ENCODE measurements at regions not wholly inside any gene's neighbourhood (a gene's known extent, or its start where the extent isn't known, plus 50 kb on each side); places are given as distances from the start of the nearest gene placed in this dataset.

- H3K4me1 ChIP-seq (ENCODE audit: control insufficient read depth, insufficient read depth, low read length): no peaks in the 10 kb centered on the region
- H3K4me3 ChIP-seq (ENCODE audit: low read length): no peak overlapping the region
- no peaks in the 10 kb centered on the region for H3K9me3 ChIP-seq (replicated peaks; ENCODE audit: low read length)
- H3K36me3 ChIP-seq (ENCODE audit: insufficient read depth, low read length): no peaks in the 10 kb centered on the region
- H3K4me2 ChIP-seq (ENCODE audit: low read length): no peak overlapping the region
- H3K27me3 ChIP-seq (ENCODE audit: control insufficient read depth, insufficient read depth, low read length): peaks cover 51% of the 10 kb centered on the region
- no peak overlapping the region for H3K9ac ChIP-seq (ENCODE audit: low read depth, low read length)
Measured at GRCh38 chr13:59504407-59504806, 659.3 kb downstream of the DIAPH3 start.

GRCh38 chr13:59510386-59510785, 653.3 kb downstream of the DIAPH3 start:
- no peaks in the 10 kb centered on the region for H3K9me3 ChIP-seq (replicated peaks; ENCODE audit: low read length)
- H3K9ac ChIP-seq (ENCODE audit: low read depth, low read length): no peak overlapping the region
- H3K36me3 ChIP-seq (ENCODE audit: insufficient read depth, low read length): no peaks in the 10 kb centered on the region
- H3K27me3 ChIP-seq (ENCODE audit: control insufficient read depth, insufficient read depth, low read length): peaks cover 30% of the 10 kb centered on the region
- H3K4me1 ChIP-seq (ENCODE audit: control insufficient read depth, insufficient read depth, low read length): no peaks in the 10 kb centered on the region
- no peak overlapping the region for H3K4me2 ChIP-seq (ENCODE audit: low read length)
- H3K4me3 ChIP-seq (ENCODE audit: low read length): no peak overlapping the region

GRCh38 chr13:59513686-59514085, 650.0 kb downstream of the DIAPH3 start:
- Histone ChIP-seq H3K4me1 (ENCODE audit: control insufficient read depth, insufficient read depth, low read length) (no peaks in the 10 kb centered on the region), H3K4me3 (ENCODE audit: low read length) (no peak overlapping the region), H3K9me3 (replicated peaks; ENCODE audit: low read length) (no peaks in the 10 kb centered on the region), H3K4me2 (ENCODE audit: low read length) (no peak overlapping the region), H3K36me3 (ENCODE audit: insufficient read depth, low read length) (no peaks in the 10 kb centered on the region), H3K9ac (ENCODE audit: low read depth, low read length) (no peak overlapping the region), H3K27me3 (ENCODE audit: control insufficient read depth, insufficient read depth, low read length) (peaks cover 15% of the 10 kb centered on the region)

- Histone ChIP-seq H3K9me3 (replicated peaks; ENCODE audit: low read length) (no peaks in the 10 kb centered on the region), H3K9ac (ENCODE audit: low read depth, low read length) (no peak overlapping the region), H3K27me3 (ENCODE audit: control insufficient read depth, insufficient read depth, low read length) (peaks cover 21% of the 10 kb centered on the region), H3K36me3 (ENCODE audit: insufficient read depth, low read length) (no peaks in the 10 kb centered on the region), H3K4me2 (ENCODE audit: low read length) (no peak overlapping the region), H3K4me1 (ENCODE audit: control insufficient read depth, insufficient read depth, low read length) (no peaks in the 10 kb centered on the region), H3K4me3 (ENCODE audit: low read length) (no peak overlapping the region)
Measured at GRCh38 chr13:59514316-59514715, 649.4 kb downstream of the DIAPH3 start.

- H3K9me3 ChIP-seq (replicated peaks; ENCODE audit: low read length): no peaks in the 10 kb centered on the region
Measured at GRCh38 chr13:59519819-59520218, 643.9 kb downstream of the DIAPH3 start.

GRCh38 chr13:59521549-59521948, 642.2 kb downstream of the DIAPH3 start:
- no peaks in the 10 kb centered on the region for H3K36me3 ChIP-seq (ENCODE audit: insufficient read depth, low read length)
- no peak overlapping the region for H3K9ac ChIP-seq (ENCODE audit: low read depth, low read length)
- H3K4me1 ChIP-seq (ENCODE audit: control insufficient read depth, insufficient read depth, low read length): no peaks in the 10 kb centered on the region
- H3K4me3 ChIP-seq (ENCODE audit: low read length): no peak overlapping the region
- H3K4me2 ChIP-seq (ENCODE audit: low read length): no peak overlapping the region
- no peaks in the 10 kb centered on the region for H3K9me3 ChIP-seq (replicated peaks; ENCODE audit: low read length)
- H3K27me3 ChIP-seq (ENCODE audit: control insufficient read depth, insufficient read depth, low read length): peaks cover 11% of the 10 kb centered on the region

More at GRCh38 chr13:59519819-59520218, 643.9 kb downstream of the DIAPH3 start:
- Histone ChIP-seq H3K4me3 (ENCODE audit: low read length) (no peak overlapping the region), H3K4me2 (ENCODE audit: low read length) (no peak overlapping the region), H3K36me3 (ENCODE audit: insufficient read depth, low read length) (no peaks in the 10 kb centered on the region), H3K27me3 (ENCODE audit: control insufficient read depth, insufficient read depth, low read length) (peaks cover 11% of the 10 kb centered on the region), H3K4me1 (ENCODE audit: control insufficient read depth, insufficient read depth, low read length) (no peaks in the 10 kb centered on the region), H3K9ac (ENCODE audit: low read depth, low read length) (no peak overlapping the region)

- Histone ChIP-seq H3K4me1 (ENCODE audit: control insufficient read depth, insufficient read depth, low read length) (no peaks in the 10 kb centered on the region), H3K27me3 (ENCODE audit: control insufficient read depth, insufficient read depth, low read length) (peaks cover 12% of the 10 kb centered on the region), H3K9me3 (replicated peaks; ENCODE audit: low read length) (no peaks in the 10 kb centered on the region), H3K4me2 (ENCODE audit: low read length) (no peak overlapping the region), H3K4me3 (ENCODE audit: low read length) (no peak overlapping the region), H3K9ac (ENCODE audit: low read depth, low read length) (no peak overlapping the region), H3K36me3 (ENCODE audit: insufficient read depth, low read length) (no peaks in the 10 kb centered on the region)
Measured at GRCh38 chr13:59522652-59523051, 641.1 kb downstream of the DIAPH3 start.

- H3K4me1 ChIP-seq (ENCODE audit: control insufficient read depth, insufficient read depth, low read length): peaks cover 4% of the 10 kb centered on the region
- H3K9me3 ChIP-seq (replicated peaks; ENCODE audit: low read length): no peaks in the 10 kb centered on the region
- peaks cover 13% of the 10 kb centered on the region for H3K27me3 ChIP-seq (ENCODE audit: control insufficient read depth, insufficient read depth, low read length)
- no peak overlapping the region for H3K4me2 ChIP-seq (ENCODE audit: low read length)
- H3K9ac ChIP-seq (ENCODE audit: low read depth, low read length): no peak overlapping the region
- H3K36me3 ChIP-seq (ENCODE audit: insufficient read depth, low read length): no peaks in the 10 kb centered on the region
- no peak overlapping the region for H3K4me3 ChIP-seq (ENCODE audit: low read length)
Measured at GRCh38 chr13:59527500-59527899, 636.2 kb downstream of the DIAPH3 start.

GRCh38 chr13:59531571-59532091, 632.1 kb downstream of the DIAPH3 start:
- Histone ChIP-seq H3K4me1 (ENCODE audit: control insufficient read depth, insufficient read depth, low read length) (peaks cover 11% of the 10 kb centered on the region), H3K9me3 (replicated peaks; ENCODE audit: low read length) (no peaks in the 10 kb centered on the region), H3K27me3 (ENCODE audit: control insufficient read depth, insufficient read depth, low read length) (peaks cover 14% of the 10 kb centered on the region), H3K4me3 (ENCODE audit: low read length) (no peak overlapping the region), H3K4me2 (ENCODE audit: low read length) (peak overlapping the region; percentile 23), H3K36me3 (ENCODE audit: insufficient read depth, low read length) (no peaks in the 10 kb centered on the region), H3K9ac (ENCODE audit: low read depth, low read length) (no peak overlapping the region)

- Histone ChIP-seq H3K4me2 (ENCODE audit: low read length) (no peak overlapping the region), H3K36me3 (ENCODE audit: insufficient read depth, low read length) (no peaks in the 10 kb centered on the region), H3K4me3 (ENCODE audit: low read length) (no peak overlapping the region), H3K4me1 (ENCODE audit: control insufficient read depth, insufficient read depth, low read length) (peaks cover 11% of the 10 kb centered on the region), H3K27me3 (ENCODE audit: control insufficient read depth, insufficient read depth, low read length) (peaks cover 17% of the 10 kb centered on the region), H3K9me3 (replicated peaks; ENCODE audit: low read length) (no peaks in the 10 kb centered on the region), H3K9ac (ENCODE audit: low read depth, low read length) (no peak overlapping the region)
Measured at GRCh38 chr13:59532405-59532804, 631.3 kb downstream of the DIAPH3 start.

- Histone ChIP-seq H3K4me2 (ENCODE audit: low read length) (no peak overlapping the region), H3K4me3 (ENCODE audit: low read length) (no peak overlapping the region), H3K4me1 (ENCODE audit: control insufficient read depth, insufficient read depth, low read length) (peaks cover 11% of the 10 kb centered on the region), H3K9ac (ENCODE audit: low read depth, low read length) (no peak overlapping the region), H3K27me3 (ENCODE audit: control insufficient read depth, insufficient read depth, low read length) (peaks cover 17% of the 10 kb centered on the region), H3K36me3 (ENCODE audit: insufficient read depth, low read length) (no peaks in the 10 kb centered on the region), H3K9me3 (replicated peaks; ENCODE audit: low read length) (no peaks in the 10 kb centered on the region)
Measured at GRCh38 chr13:59533561-59534555, 629.9 kb downstream of the DIAPH3 start.
